Endothelial cell of umbilical vein (primary cell): ENCODE measurements at regions not wholly inside any gene's neighbourhood (a gene's known extent, or its start where the extent isn't known, plus 50 kb on each side); places are given as distances from the start of the nearest gene placed in this dataset.

Experiments
- BruUV-seq: library from RNA; stranded (reverse); fragments of 400-500 nt; replicated peaks from 2 replicates; lab custom pipeline; 2021; lab: Mats Ljungman, UMichigan
- CTCF ChIA-PET: fragments of 300-600, 350-600 bp; sonication (Branson Sonifier 250); formaldehyde crosslinking; loops from one replicate; lab custom pipeline; 2021; ENCODE audit warnings: antibody characterized with exemption, inconsistent platforms; lab: Charles Lee
- POLR2A ChIA-PET: fragments of 300-600, 350-600 bp; sonication (Branson Sonifier 250); formaldehyde crosslinking; loops from one replicate; lab custom pipeline; 2021; ENCODE audit warnings: antibody characterized with exemption, inconsistent platforms; lab: Charles Lee
- DNase-seq: peaks from one replicate; pipeline ENCODE4 v3.0.0-alpha.2; 2011; ENCODE audit warnings: low read depth, low spot score
- FAIRE-seq: peaks from 2 replicates; lab custom pipeline; 2011; peaks lifted over from hg19 to GRCh38; lab: Jason Lieb, UNC
- H2AFZ ChIP-seq: 2 replicates; pipeline ENCODE4 v1.6.0; 2012; ENCODE audit warnings: low read depth, low read length, control low read depth, inconsistent platforms
- H3K27ac ChIP-seq: 2 replicates; pipeline ENCODE4 v1.5.1; 2011; ENCODE audit warnings: low read depth, mild to moderate bottlenecking, control low read depth, low read length, moderate library complexity; ENCODE audit not compliant: insufficient read depth
- H3K27me3 ChIP-seq, 2 experiments: 2 replicates each; pipeline versions ENCODE4 v1.6.0 to v1.6.1; 2011; ENCODE audit warnings: low read length in 2 of 2, mixed read lengths in 1 of 2; ENCODE audit not compliant: control insufficient read depth in 2 of 2, insufficient read depth in 2 of 2
- H3K36me3 ChIP-seq, 2 experiments: 2 replicates in 1 of 2; 3 replicates in 1 of 2; pipeline ENCODE4 v1.5.1; 2011; ENCODE audit warnings: low read length in 2 of 2, mild to moderate bottlenecking in 1 of 2, moderate library complexity in 1 of 2; ENCODE audit not compliant: control insufficient read depth in 2 of 2, insufficient read depth in 2 of 2; ENCODE audit errors: extremely low read depth in 1 of 2
- H3K4me1 ChIP-seq: 3 replicates; pipeline ENCODE4 v1.5.1; 2011; ENCODE audit warnings: mild to moderate bottlenecking, low read length; ENCODE audit not compliant: control insufficient read depth, insufficient read depth; ENCODE audit errors: extremely low read depth
- H3K4me2 ChIP-seq: 2 replicates; pipeline ENCODE4 v1.6.1; 2011; ENCODE audit warnings: low read length, control low read depth, mixed read lengths; ENCODE audit not compliant: insufficient read depth
- H3K4me3 ChIP-seq, 3 experiments: fragments of 200-600 bp in 1 of 3; sonication (generic), shearing (Covaris generic) in 1 of 3; replicated peaks in 1 of 3; 2 replicates each; pipeline ENCODE4 v1.5.1; 2011 to 2016; ENCODE audit warnings: control low read depth in 3 of 3, low read length in 3 of 3, mild to moderate bottlenecking in 2 of 3, inconsistent platforms in 1 of 3, low read depth in 1 of 3, moderate library complexity in 1 of 3; ENCODE audit not compliant: insufficient read depth in 1 of 3
- H3K79me2 ChIP-seq: 2 replicates; pipeline ENCODE4 v1.6.0; 2012; ENCODE audit warnings: low read length, inconsistent platforms; ENCODE audit not compliant: control insufficient read depth, insufficient read depth
- H3K9ac ChIP-seq: replicated peaks from 2 replicates; pipeline ENCODE3; 2011; ENCODE audit warnings: low read length, control low read depth; ENCODE audit not compliant: insufficient read depth; ENCODE audit errors: extremely low read depth
- H3K9me1 ChIP-seq: replicated peaks from 3 replicates; pipeline ENCODE4 v1.6.0; 2011; ENCODE audit warnings: mild to moderate bottlenecking, low read length; ENCODE audit not compliant: control insufficient read depth, insufficient read depth; ENCODE audit errors: extremely low read depth
- H3K9me3 ChIP-seq: replicated peaks from 2 replicates; pipeline ENCODE4 v1.5.1; 2012; ENCODE audit warnings: low read length, inconsistent platforms; ENCODE audit not compliant: control insufficient read depth, insufficient read depth
- H4K20me1 ChIP-seq: replicated peaks from 2 replicates; pipeline ENCODE3; 2011; ENCODE audit warnings: mild to moderate bottlenecking, low read length; ENCODE audit not compliant: control insufficient read depth, insufficient read depth; ENCODE audit errors: extremely low read depth
- CTCF ChIP-seq, 2 donors: IDR thresholded peaks; 1 replicate in 1 of 2; 2 replicates in 1 of 2; pipeline ENCODE4 v1.5.1; 2011; ENCODE audit warnings: low read length in 2 of 2, mild to moderate bottlenecking in 2 of 2, moderate library complexity in 2 of 2, control low read depth in 1 of 2, inconsistent platforms in 1 of 2, low read depth in 1 of 2; ENCODE audit not compliant: insufficient read depth in 1 of 2; ENCODE audit errors: extremely low read depth in 1 of 2
- EZH2 ChIP-seq: IDR thresholded peaks from 2 replicates; pipeline ENCODE4 v1.6.1; 2012; ENCODE audit warnings: borderline replicate concordance, low read depth, mild to moderate bottlenecking, moderate library complexity, low read length, inconsistent platforms; ENCODE audit not compliant: severe bottlenecking
- FOS ChIP-seq: IDR thresholded peaks from 2 replicates; pipeline ENCODE4 v1.6.1; 2011; ENCODE audit warnings: mild to moderate bottlenecking, low read length, moderate library complexity, borderline replicate concordance; ENCODE audit not compliant: insufficient read depth
- GATA2 ChIP-seq: IDR thresholded peaks from 2 replicates; pipeline ENCODE4 v1.7.0; 2011; ENCODE audit warnings: low read depth, mild to moderate bottlenecking, moderate library complexity, mixed read lengths, low read length; ENCODE audit not compliant: insufficient read length, insufficient read depth
- JUN ChIP-seq: IDR thresholded peaks from 2 replicates; pipeline ENCODE4 v1.6.1; 2011; ENCODE audit warnings: borderline replicate concordance, low read depth; ENCODE audit not compliant: insufficient read length, insufficient read depth
- MAX ChIP-seq: IDR thresholded peaks from 2 replicates; pipeline ENCODE4 v1.6.1; 2011; ENCODE audit not compliant: insufficient read depth, insufficient read length
- MYC ChIP-seq: IDR thresholded peaks from one replicate; pipeline ENCODE4 v1.6.1; 2011; ENCODE audit warnings: mild to moderate bottlenecking, low read depth, low read length
- POLR2AphosphoS5 ChIP-seq: IDR thresholded peaks from 2 replicates; pipeline ENCODE4 v1.6.1; 2012; ENCODE audit warnings: low read depth, mild to moderate bottlenecking, control low read depth, low read length, moderate library complexity; ENCODE audit not compliant: insufficient read depth
- dilution Hi-C: fragments of 300-500 bp; cut with MboI; formaldehyde crosslinking; loops from one replicate; pipeline ENCODE4 v1.15.0; 2019; ENCODE audit warnings: low sequenced_read_pairs; ENCODE audit not compliant: extremely low pct_ligation_motif_present
- intact Hi-C: fragments of 100-400 bp; cut with micrococcal nuclease; formaldehyde crosslinking; loops from one replicate; pipeline ENCODE4 v1.10.0; 2022

- BruUV-seq, result no TSS peak
- Histone ChIP-seq H3K9ac (no peak overlapping the region), H2AFZ (no peak overlapping the region), H3K79me2 (no peaks in the 10 kb centered on the region), H3K9me3 (no peaks in the 10 kb centered on the region), H3K27ac (no peak overlapping the region), H3K9me1 (no peaks in the 10 kb centered on the region), H3K27me3 (no peaks in the 10 kb centered on the region), H3K36me3 (no peaks in the 10 kb centered on the region), H4K20me1 (no peaks in the 10 kb centered on the region), H3K4me1 (no peaks in the 10 kb centered on the region), H3K4me2 (no peak overlapping the region), H3K4me3 (no peak overlapping the region)
- ChIA-PET CTCF (no interaction called here), POLR2A (no interaction called here)
- TF ChIP-seq EZH2 (no peak), POLR2AphosphoS5 (no peak), GATA2 (no peak), JUN (no peak), FOS (no peak), MYC (no peak), CTCF (IDR thresholded peaks at IDR 0.05; ENCODE audit: extremely low read depth in 1 of 2, insufficient read depth in 1 of 2, low read depth in 1 of 2, low read length in 2 of 2) (no peak), MAX (no peak)
- DNase-seq, result no peak
- FAIRE-seq, result no peak
- intact Hi-C loops, result no loop called here
- dilution Hi-C loops, result no loop called here
Observed at GRCh38 chr1:239731082-239731748, 344.8 kb downstream of the CHRM3 start.
